Retinal pigment epithelial cell (primary cell): ENCODE measurements at regions not wholly inside any gene's neighbourhood (a gene's known extent, or its start where the extent isn't known, plus 50 kb on each side); places are given as distances from the start of the nearest gene placed in this dataset.

Experiments
- DNase-seq: peaks from one replicate; pipeline ENCODE4 v3.0.0-alpha.2; 2010; ENCODE audit warnings: low read depth
- H3K4me3 ChIP-seq: 2 replicates; pipeline ENCODE4 v1.5.1; 2011; ENCODE audit warnings: mild to moderate bottlenecking, low read length, control low read depth, moderate library complexity
- CTCF ChIP-seq: conservative IDR thresholded peaks from 2 replicates; pipeline ENCODE4 v1.5.1; 2011; ENCODE audit warnings: low read depth, low read length, control low read depth, inconsistent platforms

GRCh38 chr7:53500076-53500475 is 464.6 kb downstream of the POM121L12 start:
- TF ChIP-seq CTCF: no peak
- H3K4me3 ChIP-seq: no peak overlapping the region
- DNase-seq: no peak

- no peak overlapping the region for H3K4me3 ChIP-seq
- no peak for DNase-seq
- TF ChIP-seq CTCF: no peak
Observed at GRCh38 chr7:53504914-53505313, 469.5 kb downstream of the POM121L12 start.

GRCh38 chr7:53518319-53518718 is 482.9 kb downstream of the POM121L12 start:
- no peak for DNase-seq
- TF ChIP-seq CTCF: no peak
- H3K4me3 ChIP-seq: no peak overlapping the region

GRCh38 chr7:53520841-53521240 is 485.4 kb downstream of the POM121L12 start:
- TF ChIP-seq CTCF: no peak
- no peak overlapping the region for H3K4me3 ChIP-seq
- no peak for DNase-seq

- DNase-seq: no peak
- no peak overlapping the region for H3K4me3 ChIP-seq
- no peak for TF ChIP-seq CTCF
Observed at GRCh38 chr7:53521638-53522184, 486.3 kb downstream of the POM121L12 start.

GRCh38 chr7:53539558-53539957 is 504.1 kb downstream of the POM121L12 start:
- DNase-seq: no peak
- no peak for TF ChIP-seq CTCF
- H3K4me3 ChIP-seq: no peak overlapping the region

- H3K4me3 ChIP-seq: no peak overlapping the region
- TF ChIP-seq CTCF: no peak
- DNase-seq: no peak
Observed at GRCh38 chr7:53541475-53541874, 506.0 kb downstream of the POM121L12 start.
